Activated T-cell treated with anti-CD3 and anti-CD28 coated beads for 48 hours (primary cell): ENCODE measurements at regions not wholly inside any gene's neighbourhood (a gene's known extent, or its start where the extent isn't known, plus 50 kb on each side); places are given as distances from the start of the nearest gene placed in this dataset.

Experiments used
- DNase-seq: peaks from one replicate; pipeline ENCODE4 v3.0.0-alpha.2; 2020; ENCODE audit warnings: low read depth

- no peak for DNase-seq
Measured at GRCh38 chr20:11581271-11581670, 336.4 kb upstream of the BTBD3 start.

- no peak for DNase-seq
Measured at GRCh38 chr20:11582060-11582459, 335.6 kb upstream of the BTBD3 start.

GRCh38 chr20:11585752-11586352 lies 331.8 kb upstream of the BTBD3 start:
- no peak for DNase-seq

GRCh38 chr20:11588875-11589274 lies 328.8 kb upstream of the BTBD3 start:
- no peak for DNase-seq

GRCh38 chr20:11591965-11592364 lies 325.7 kb upstream of the BTBD3 start:
- no peak for DNase-seq

- DNase-seq: no peak
Measured at GRCh38 chr20:11604339-11604738, 313.4 kb upstream of the BTBD3 start.

GRCh38 chr20:11607047-11607446 lies 310.6 kb upstream of the BTBD3 start:
- DNase-seq: no peak

GRCh38 chr20:11608736-11609135 lies 309.0 kb upstream of the BTBD3 start:
- DNase-seq: no peak

- DNase-seq: no peak
Measured at GRCh38 chr20:11624704-11625103, 293.0 kb upstream of the BTBD3 start.

- DNase-seq: no peak
Measured at GRCh38 chr20:11626551-11626950, 291.1 kb upstream of the BTBD3 start.

- no peak for DNase-seq
Measured at GRCh38 chr20:11642866-11643265, 274.8 kb upstream of the BTBD3 start.

GRCh38 chr20:11646359-11646758 lies 271.3 kb upstream of the BTBD3 start:
- no peak for DNase-seq

- no peak for DNase-seq
Measured at GRCh38 chr20:11650566-11650965, 267.1 kb upstream of the BTBD3 start.

GRCh38 chr20:11651138-11651537 lies 266.6 kb upstream of the BTBD3 start:
- DNase-seq: no peak

GRCh38 chr20:11651647-11652046 lies 266.0 kb upstream of the BTBD3 start:
- DNase-seq: no peak

GRCh38 chr20:11652128-11652527 lies 265.6 kb upstream of the BTBD3 start:
- no peak for DNase-seq

- DNase-seq: no peak
Measured at GRCh38 chr20:11654766-11655165, 262.9 kb upstream of the BTBD3 start.

GRCh38 chr20:11660673-11661072 lies 257.0 kb upstream of the BTBD3 start:
- DNase-seq: no peak

- DNase-seq: no peak
Measured at GRCh38 chr20:11671015-11671511, 246.6 kb upstream of the BTBD3 start.

- DNase-seq: no peak
Measured at GRCh38 chr20:11672959-11673358, 244.7 kb upstream of the BTBD3 start.

- no peak for DNase-seq
Measured at GRCh38 chr20:11675920-11676629, 241.6 kb upstream of the BTBD3 start.

GRCh38 chr20:11676630-11677287 lies 240.9 kb upstream of the BTBD3 start:
- peak; percentile 4 for DNase-seq

- DNase-seq: no peak
Measured at GRCh38 chr20:11677428-11677827, 240.3 kb upstream of the BTBD3 start.
